Left ventricle myocardium superior (tissue), 1 donor: ENCODE measurements at regions not wholly inside any gene's neighbourhood (a gene's known extent, or its start where the extent isn't known, plus 50 kb on each side); places are given as distances from the start of the nearest gene placed in this dataset.
"Not testable (repeated sequence)": the region's sequence is repeated elsewhere in the genome, so short reads cannot be mapped to it uniquely, and the experiment has no call there.

ENCODE experiments used
- ATAC-seq: fragments of 200-7000 bp; cut with Tn5 transposase; one replicate; pipeline ENCODE4 v1.9.1; 2020; ENCODE audit warnings: mild to moderate bottlenecking, moderate library complexity
- DNase-seq: peaks from one replicate; pipeline ENCODE4 v3.0.0-alpha.2; 2020
- intact Hi-C: fragments of 100-400 bp; cut with micrococcal nuclease; formaldehyde crosslinking; loops from one replicate; pipeline ENCODE4 v1.11.0; 2022
- donor health status: DM: no; HTN: yes; CAD: no; lungs with severe emphysema.

- intact Hi-C loops = no loop called here
- no peak for DNase-seq
- ATAC-seq = no peak
Measured at GRCh38 chr7:113633073-113633472, 285.7 kb downstream of the PPP1R3A start.

- DNase-seq = no peak
- no peak for ATAC-seq
- intact Hi-C loops = no loop called here
Measured at GRCh38 chr7:113628948-113629847, 289.6 kb downstream of the PPP1R3A start.

GRCh38 chr7:113625494-113626102 lies 293.2 kb downstream of the PPP1R3A start:
- intact Hi-C loops = no loop called here
- ATAC-seq (no peak), DNase-seq (no peak)

GRCh38 chr7:113622796-113623195 lies 296.0 kb downstream of the PPP1R3A start:
- DNase-seq (no peak), ATAC-seq (no peak)
- intact Hi-C loops = no loop called here

GRCh38 chr7:113610572-113610971 lies 308.2 kb downstream of the PPP1R3A start:
- ATAC-seq = no peak
- no peak for DNase-seq
- intact Hi-C loops = no loop called here

GRCh38 chr7:113608782-113609181 lies 310.0 kb downstream of the PPP1R3A start:
- DNase-seq (no peak), ATAC-seq (no peak)
- intact Hi-C loops = no loop called here

- DNase-seq (no peak), ATAC-seq (peak; percentile 46)
- intact Hi-C loops = no loop called here
Measured at GRCh38 chr7:113606325-113606724, 312.5 kb downstream of the PPP1R3A start.

- DNase-seq, ATAC-seq, intact Hi-C loops: not testable (repeated sequence)
Measured at GRCh38 chr7:113600428-113600827, 318.4 kb downstream of the PPP1R3A start.

GRCh38 chr7:113593455-113593854 lies 325.4 kb downstream of the PPP1R3A start:
- ATAC-seq, intact Hi-C loops, DNase-seq: not testable (repeated sequence)

- intact Hi-C loops = not testable (repeated sequence)
Measured at GRCh38 chr7:113592924-113593323, 325.9 kb downstream of the PPP1R3A start.

GRCh38 chr7:113582471-113582870 lies 336.3 kb downstream of the PPP1R3A start:
- intact Hi-C loops = no loop called here
- DNase-seq = no peak
- ATAC-seq = no peak

More at GRCh38 chr7:113592924-113593323, 325.9 kb downstream of the PPP1R3A start:
- not testable (repeated sequence) for ATAC-seq, DNase-seq

GRCh38 chr7:113563257-113563656 lies 355.6 kb downstream of the PPP1R3A start:
- intact Hi-C loops, ATAC-seq, DNase-seq: not testable (repeated sequence)

GRCh38 chr7:113562801-113563200 lies 356.0 kb downstream of the PPP1R3A start:
- DNase-seq = no peak
- ATAC-seq = no peak
- intact Hi-C loops = no loop called here

GRCh38 chr7:113562242-113562641 lies 356.6 kb downstream of the PPP1R3A start:
- no peak for DNase-seq
- intact Hi-C loops = no loop called here
- ATAC-seq = no peak

- ATAC-seq = no peak
- DNase-seq = no peak
- intact Hi-C loops = no loop called here
Measured at GRCh38 chr7:113561446-113561845, 357.4 kb downstream of the PPP1R3A start.

- DNase-seq (no peak), ATAC-seq (no peak)
- intact Hi-C loops = no loop called here
Measured at GRCh38 chr7:113550966-113551365, 367.8 kb downstream of the PPP1R3A start.

- ATAC-seq (no peak), DNase-seq (no peak)
- intact Hi-C loops = no loop called here
Measured at GRCh38 chr7:113548561-113548960, 370.2 kb downstream of the PPP1R3A start.

GRCh38 chr7:113548137-113548536 lies 370.7 kb downstream of the PPP1R3A start:
- intact Hi-C loops = no loop called here
- ATAC-seq (no peak), DNase-seq (no peak)

- DNase-seq (no peak), ATAC-seq (no peak)
- intact Hi-C loops = no loop called here
Measured at GRCh38 chr7:113521468-113521867, 397.3 kb downstream of the PPP1R3A start.

GRCh38 chr7:113519472-113519871 lies 399.3 kb downstream of the PPP1R3A start:
- DNase-seq = no peak
- intact Hi-C loops = no loop called here
- ATAC-seq = no peak

- intact Hi-C loops = no loop called here
- DNase-seq = no peak
- no peak for ATAC-seq
Measured at GRCh38 chr7:113504691-113505090, 386.3 kb upstream of the SMIM30 start.
